Mucosa of descending colon (tissue), 3 donors: ENCODE measurements at regions not wholly inside any gene's neighbourhood (a gene's known extent, or its start where the extent isn't known, plus 50 kb on each side); places are given as distances from the start of the nearest gene placed in this dataset.

Experiments used
- ATAC-seq: fragments of 200-7000 bp; cut with Tn5 transposase; one replicate; pipeline ENCODE4 v1.9.1; 2020; ENCODE audit warnings: mild to moderate bottlenecking, moderate library complexity
- DNase-seq, 3 donors: peaks; one replicate each; pipeline ENCODE4 v3.0.0-alpha.2; 2020
- H3K36me3 ChIP-seq: fragments of 200-600 bp; one replicate; pipeline ENCODE4 v1.8.0; 2021; ENCODE audit warnings: low read depth, mild to moderate bottlenecking
- H3K4me1 ChIP-seq: fragments of 200-600 bp; one replicate; pipeline ENCODE4 v1.8.0; 2021; ENCODE audit warnings: low read depth, mild to moderate bottlenecking
- H3K4me3 ChIP-seq: fragments of 200-600 bp; one replicate; pipeline ENCODE4 v1.8.0; 2021; ENCODE audit warnings: mild to moderate bottlenecking
- H3K9me3 ChIP-seq: fragments of 200-600 bp; one replicate; pipeline ENCODE4 v1.8.0; 2021; ENCODE audit warnings: mild to moderate bottlenecking
- intact Hi-C, 2 donors: fragments of 100-400 bp; cut with DNase I in 1 of 2; cut with micrococcal nuclease in 1 of 2; formaldehyde crosslinking; loops; one replicate each; pipeline versions ENCODE4 v1.11.0 to v1.11.1; 2022; cut with DNase I, micrococcal nuclease
- TF ChIP-seq, protein P1 (sequence below): fragments of 200-600 bp; IDR thresholded peaks from one replicate; pipeline ENCODE4 v1.8.0; 2022; ENCODE audit warnings: antibody characterized with exemption, mild to moderate bottlenecking
- donor health status: DM: no; HTN: no; CAD: no; lungs with moderate emphysema.
- donor health status: DM: no; HTN: no; CAD: no.
- donor health status: DM: no; HTN: yes; CAD: no.

DNA sequence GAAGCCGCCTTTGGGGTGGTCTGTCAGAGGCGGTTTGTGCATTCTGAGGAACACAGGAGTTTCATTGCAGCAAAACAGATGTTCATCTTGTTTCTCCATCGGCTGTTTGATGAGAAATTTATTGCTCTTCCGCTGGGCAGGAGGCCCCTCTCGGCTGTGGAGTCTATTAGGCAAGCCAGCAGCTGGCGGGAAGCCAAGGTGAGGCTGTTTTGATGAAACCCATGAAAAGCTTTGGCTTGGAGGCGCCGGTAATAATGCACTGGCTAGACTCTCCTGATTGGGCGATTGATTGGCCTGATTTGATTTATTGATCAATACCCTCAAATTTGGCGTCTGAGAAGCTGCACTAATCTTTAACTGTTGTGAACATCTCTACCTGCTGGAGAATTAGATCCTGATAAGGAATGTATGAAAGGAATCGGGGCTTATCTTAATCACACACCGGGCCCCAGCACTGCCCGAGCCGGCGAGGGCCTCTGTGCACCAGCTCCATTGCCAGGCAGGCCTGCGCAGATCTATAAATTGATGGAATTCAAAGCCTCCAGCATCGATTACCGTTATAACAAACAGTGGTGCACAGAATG, 187.7 kb downstream of the PHETA1 start:
- Histone ChIP-seq H3K4me3 (no peak overlapping the region), H3K4me1 (no peaks in the 10 kb centered on the region), H3K36me3 (no peaks in the 10 kb centered on the region), H3K9me3 (no peaks in the 10 kb centered on the region)
- ATAC-seq: no peak
- TF ChIP-seq, protein P1, sequence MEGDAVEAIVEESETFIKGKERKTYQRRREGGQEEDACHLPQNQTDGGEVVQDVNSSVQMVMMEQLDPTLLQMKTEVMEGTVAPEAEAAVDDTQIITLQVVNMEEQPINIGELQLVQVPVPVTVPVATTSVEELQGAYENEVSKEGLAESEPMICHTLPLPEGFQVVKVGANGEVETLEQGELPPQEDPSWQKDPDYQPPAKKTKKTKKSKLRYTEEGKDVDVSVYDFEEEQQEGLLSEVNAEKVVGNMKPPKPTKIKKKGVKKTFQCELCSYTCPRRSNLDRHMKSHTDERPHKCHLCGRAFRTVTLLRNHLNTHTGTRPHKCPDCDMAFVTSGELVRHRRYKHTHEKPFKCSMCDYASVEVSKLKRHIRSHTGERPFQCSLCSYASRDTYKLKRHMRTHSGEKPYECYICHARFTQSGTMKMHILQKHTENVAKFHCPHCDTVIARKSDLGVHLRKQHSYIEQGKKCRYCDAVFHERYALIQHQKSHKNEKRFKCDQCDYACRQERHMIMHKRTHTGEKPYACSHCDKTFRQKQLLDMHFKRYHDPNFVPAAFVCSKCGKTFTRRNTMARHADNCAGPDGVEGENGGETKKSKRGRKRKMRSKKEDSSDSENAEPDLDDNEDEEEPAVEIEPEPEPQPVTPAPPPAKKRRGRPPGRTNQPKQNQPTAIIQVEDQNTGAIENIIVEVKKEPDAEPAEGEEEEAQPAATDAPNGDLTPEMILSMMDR: no peak
- DNase-seq: peak; percentile 38 to 66 (median 38)
- intact Hi-C loops: no loop called here

DNA sequence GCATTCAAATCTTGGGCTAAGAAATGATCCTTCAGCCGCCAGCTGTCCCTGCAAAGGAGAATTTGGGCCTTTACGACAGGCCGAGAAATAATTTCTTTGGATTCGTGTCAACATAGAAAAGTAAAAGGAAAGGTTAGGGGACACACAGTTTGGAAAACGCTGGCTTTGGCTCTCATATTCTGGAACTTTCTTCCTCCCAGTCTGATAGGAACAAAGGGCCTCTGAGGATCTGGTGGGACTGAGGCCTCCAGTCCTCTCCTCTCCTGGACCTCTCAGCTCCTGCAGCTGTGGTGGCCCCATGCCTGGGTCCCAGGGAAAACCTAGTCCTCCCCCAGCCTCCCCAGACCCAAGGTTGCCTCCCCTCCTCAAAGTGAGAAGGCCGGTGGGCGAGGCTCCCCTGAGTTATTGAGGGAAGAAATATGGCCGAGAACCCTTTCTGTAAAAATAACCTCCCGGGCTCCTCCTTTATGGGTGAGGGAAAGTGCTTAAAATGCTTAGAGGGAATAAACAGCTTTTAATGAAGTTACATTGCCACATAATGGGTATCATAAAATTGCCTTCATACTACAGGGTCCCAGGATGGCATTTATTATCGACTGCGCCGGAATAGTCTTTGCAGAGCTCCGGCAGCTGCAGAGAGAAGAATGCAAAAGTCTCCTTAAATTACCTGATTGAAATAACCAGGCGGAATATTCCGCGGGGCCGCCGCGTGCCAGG, 188.3 kb downstream of the PHETA1 start:
- Histone ChIP-seq H3K36me3 (no peaks in the 10 kb centered on the region), H3K4me1 (no peaks in the 10 kb centered on the region), H3K9me3 (no peaks in the 10 kb centered on the region), H3K4me3 (no peak overlapping the region)
- intact Hi-C loops: no loop called here
- DNase-seq (no peak), ATAC-seq (no peak)
- TF ChIP-seq, protein P1: no peak

DNA sequence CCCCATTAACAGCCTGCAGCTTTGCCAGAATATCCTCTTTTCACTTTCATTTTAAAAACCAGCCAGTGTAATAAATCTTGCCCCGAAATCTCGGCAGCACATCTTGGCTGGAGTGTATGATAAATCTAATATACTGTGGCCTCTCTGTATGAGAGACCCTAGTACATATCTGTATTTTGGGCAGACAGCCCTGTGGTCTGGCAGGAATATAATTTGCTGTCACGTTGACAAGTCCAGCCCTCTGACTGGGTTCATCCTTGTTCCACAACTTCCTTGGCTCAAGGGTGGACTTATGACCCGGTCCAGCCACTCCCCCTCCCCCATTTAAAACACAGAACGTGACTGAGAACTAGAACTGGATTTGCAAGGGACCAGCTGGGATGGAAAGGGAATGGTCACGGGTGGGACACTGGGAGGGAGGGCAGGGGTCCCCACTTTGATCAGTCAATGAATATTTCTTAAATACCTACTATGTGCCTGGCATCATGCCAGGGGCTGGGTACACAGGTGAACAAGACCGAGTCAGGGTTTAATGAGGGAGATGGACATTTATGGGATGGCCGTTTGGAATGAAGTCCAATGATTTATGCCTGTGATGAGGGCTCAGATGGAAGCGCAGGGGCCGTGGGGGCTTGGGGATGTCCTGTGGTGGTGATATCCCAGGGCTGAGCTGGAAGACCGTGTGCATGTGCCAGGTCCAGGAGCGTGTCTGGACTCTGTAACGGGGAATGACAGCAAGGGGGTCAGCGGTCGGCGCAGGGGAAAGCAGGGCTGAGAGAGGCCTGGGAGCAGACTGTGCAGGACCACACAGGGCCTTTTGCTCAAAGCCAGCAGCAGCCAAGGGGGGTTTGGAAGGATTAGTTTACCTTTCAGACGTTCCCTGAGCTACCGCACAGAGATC, 190.5 kb downstream of the PHETA1 start:
- H3K9me3 ChIP-seq: no peaks in the 10 kb centered on the region
- intact Hi-C loops: no loop called here
- no peak overlapping the region for H3K4me3 ChIP-seq
- TF ChIP-seq, protein P1: no peak
- no peaks in the 10 kb centered on the region for H3K36me3 ChIP-seq
- H3K4me1 ChIP-seq: no peaks in the 10 kb centered on the region
- DNase-seq (peak in 1 of 3 donors; percentile 6), ATAC-seq (no peak)

DNA sequence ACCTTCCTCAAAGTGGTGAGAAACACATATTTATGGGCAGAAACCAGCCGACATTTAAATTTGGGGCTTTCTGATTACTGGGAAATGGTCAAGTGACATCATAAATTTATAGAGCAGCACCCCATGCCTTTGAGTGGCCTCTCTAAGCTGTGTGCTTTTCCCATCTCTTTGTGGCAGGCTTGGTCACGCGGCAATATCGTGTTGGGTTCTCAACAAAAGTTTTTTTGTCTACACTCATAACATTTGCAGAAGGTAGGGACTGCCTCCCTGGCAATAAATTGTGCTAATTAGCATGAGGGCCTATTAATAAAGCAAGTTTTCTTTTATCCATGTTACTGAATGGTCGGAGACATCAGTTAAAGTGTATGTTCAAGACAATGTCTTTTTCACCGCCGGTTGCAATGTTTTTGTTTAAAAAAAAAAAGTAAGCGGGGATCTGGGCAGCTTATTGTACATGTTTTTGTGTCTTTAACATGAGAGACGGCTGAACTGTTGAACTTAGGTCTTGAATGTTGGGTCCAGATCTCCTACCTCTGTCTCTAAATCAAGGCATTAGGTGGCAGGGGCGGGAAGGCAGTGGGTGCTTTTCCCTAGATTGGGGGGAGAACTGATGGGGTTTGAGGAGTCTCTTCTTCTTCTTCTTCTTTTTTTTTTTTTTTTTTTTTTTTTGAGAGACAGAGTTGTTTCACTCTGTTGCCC, 193.3 kb downstream of the PHETA1 start:
- Histone ChIP-seq H3K36me3 (no peaks in the 10 kb centered on the region), H3K4me3 (no peak overlapping the region), H3K9me3 (no peaks in the 10 kb centered on the region), H3K4me1 (no peaks in the 10 kb centered on the region)
- TF ChIP-seq, protein P1: no peak
- DNase-seq (no peak), ATAC-seq (no peak)
- intact Hi-C loops: no loop called here

DNA sequence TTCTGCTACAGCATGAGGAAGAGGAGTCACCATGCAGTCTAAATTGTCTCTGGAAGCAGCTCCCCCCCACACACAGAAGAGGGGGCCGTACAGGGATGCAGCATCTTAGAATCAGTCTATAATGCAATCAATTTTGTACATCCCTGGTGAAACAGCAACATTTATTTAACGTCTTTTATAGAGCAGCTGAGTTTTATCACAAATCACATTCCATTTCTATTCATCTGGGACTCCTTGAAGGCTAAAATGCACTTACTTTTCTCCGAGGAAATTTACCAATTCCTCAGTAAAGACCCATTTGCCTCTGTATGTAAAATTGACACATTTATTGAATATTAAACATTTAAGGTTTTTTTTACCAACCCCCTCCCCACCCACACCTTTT, 193.9 kb downstream of the PHETA1 start:
- ATAC-seq (no peak), DNase-seq (no peak)
- no peaks in the 10 kb centered on the region for H3K4me1 ChIP-seq
- intact Hi-C loops: no loop called here
- TF ChIP-seq, protein P1: no peak
- H3K36me3 ChIP-seq: no peaks in the 10 kb centered on the region
- H3K9me3 ChIP-seq: no peaks in the 10 kb centered on the region
- no peak overlapping the region for H3K4me3 ChIP-seq
